Stimulated activated naive CD8-positive, alpha-beta T cell treated with anti-CD3 and anti-CD28 coated beads, Interleukin-15, Interleukin-2, amounts not matched to agents 100 U/mL and 50 U/mL, for 24 hours (primary cell): ENCODE measurements at regions not wholly inside any gene's neighbourhood (a gene's known extent, or its start where the extent isn't known, plus 50 kb on each side); places are given as distances from the start of the nearest gene placed in this dataset.
A peak's percentile ranks its signal among the peaks of the same experiment; 100 is the strongest.

Experiments
- ATAC-seq: fragments of 150-1000 bp; cut with Tn5 transposase; one replicate; pipeline ENCODE4 v1.10.0; 2021
- DNase-seq: peaks from one replicate; pipeline ENCODE4 v3.0.0; 2021

DNA sequence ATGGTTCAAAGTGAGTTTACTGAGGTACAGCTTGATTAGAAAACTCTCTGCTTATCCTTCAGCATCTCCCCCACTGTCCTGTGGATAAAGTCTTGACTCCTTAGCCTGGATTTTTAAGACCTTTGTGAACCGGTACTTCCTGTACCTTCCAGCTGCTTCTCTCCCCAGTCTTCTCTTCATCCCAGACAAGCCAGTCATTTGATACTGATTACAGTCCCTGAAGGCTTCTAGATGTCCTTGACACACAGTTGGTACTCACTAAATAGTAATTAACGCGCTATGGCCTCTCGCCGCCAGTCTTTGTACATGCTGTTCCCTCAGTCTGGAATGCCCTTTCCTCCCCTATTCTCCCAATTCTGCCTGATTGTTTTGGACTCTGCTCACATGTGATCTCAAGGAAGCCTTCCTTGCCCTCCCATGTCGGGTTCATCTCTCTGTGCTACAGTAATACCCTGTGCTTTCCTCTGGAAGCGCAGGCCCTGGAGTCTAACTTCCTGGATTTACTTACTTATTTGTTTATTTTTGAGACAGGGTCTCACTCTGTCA lies 50.6 kb upstream of the PTGR2 start:
- DNase-seq (no peak), ATAC-seq (no peak)

GRCh38 chr14:73797543-73798265 lies 53.9 kb upstream of the PTGR2 start:
- ATAC-seq = no peak

GRCh38 chr14:73796893-73797542 lies 54.6 kb upstream of the PTGR2 start:
- no peak for ATAC-seq
- DNase-seq = no peak

More at GRCh38 chr14:73797543-73798265, 53.9 kb upstream of the PTGR2 start:
- DNase-seq = no peak

GRCh38 chr14:73796415-73796814 lies 55.2 kb upstream of the PTGR2 start:
- DNase-seq (no peak), ATAC-seq (no peak)

DNA sequence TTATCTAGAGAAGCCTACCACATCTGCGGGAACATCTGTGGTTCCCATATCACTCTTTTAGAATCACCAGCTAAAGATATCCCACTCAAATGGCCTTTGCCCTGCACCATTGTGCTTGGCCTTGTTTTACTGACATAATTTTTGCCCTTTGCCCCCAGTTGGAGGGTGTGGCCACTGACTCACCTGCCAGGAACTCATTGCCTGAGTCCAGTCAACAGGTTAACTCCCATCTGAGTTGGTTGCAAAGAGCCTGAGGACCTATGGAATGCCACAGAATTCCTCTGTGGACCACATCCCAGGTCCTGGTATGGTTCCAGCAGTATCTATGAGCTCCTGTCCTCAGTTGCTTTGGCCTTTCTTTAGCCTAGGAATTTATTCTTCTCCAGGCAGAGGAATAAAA lies 55.7 kb upstream of the PTGR2 start:
- DNase-seq = no peak
- ATAC-seq = no peak

- no peak for DNase-seq
- ATAC-seq = no peak
These were observed 56.2 kb upstream of the PTGR2 start for GRCh38 chr14:73795466-73795865.

- DNase-seq (no peak), ATAC-seq (no peak)
These were observed 57.5 kb upstream of the PTGR2 start for GRCh38 chr14:73794146-73794545.

DNA sequence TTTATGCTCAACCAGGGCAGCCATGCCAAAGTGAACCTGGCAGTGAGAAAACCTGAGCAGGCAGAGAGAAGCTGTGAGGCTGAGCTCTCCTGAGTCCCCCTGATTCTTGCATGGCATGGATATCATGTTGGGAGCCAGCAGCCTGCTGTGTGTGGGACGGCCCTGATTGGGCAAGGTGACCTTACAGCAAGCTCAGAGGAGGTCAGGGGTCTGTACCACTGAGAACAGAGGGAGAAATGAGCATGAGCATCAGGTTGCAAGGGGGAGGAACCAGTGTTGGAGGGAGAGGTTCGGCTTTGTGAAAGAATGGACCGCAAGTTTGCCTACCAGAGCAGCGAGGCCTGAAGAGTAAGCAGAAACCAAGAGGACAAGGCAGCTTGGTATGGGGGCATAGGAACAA lies 59.1 kb upstream of the PTGR2 start:
- DNase-seq (no peak), ATAC-seq (no peak)

DNA sequence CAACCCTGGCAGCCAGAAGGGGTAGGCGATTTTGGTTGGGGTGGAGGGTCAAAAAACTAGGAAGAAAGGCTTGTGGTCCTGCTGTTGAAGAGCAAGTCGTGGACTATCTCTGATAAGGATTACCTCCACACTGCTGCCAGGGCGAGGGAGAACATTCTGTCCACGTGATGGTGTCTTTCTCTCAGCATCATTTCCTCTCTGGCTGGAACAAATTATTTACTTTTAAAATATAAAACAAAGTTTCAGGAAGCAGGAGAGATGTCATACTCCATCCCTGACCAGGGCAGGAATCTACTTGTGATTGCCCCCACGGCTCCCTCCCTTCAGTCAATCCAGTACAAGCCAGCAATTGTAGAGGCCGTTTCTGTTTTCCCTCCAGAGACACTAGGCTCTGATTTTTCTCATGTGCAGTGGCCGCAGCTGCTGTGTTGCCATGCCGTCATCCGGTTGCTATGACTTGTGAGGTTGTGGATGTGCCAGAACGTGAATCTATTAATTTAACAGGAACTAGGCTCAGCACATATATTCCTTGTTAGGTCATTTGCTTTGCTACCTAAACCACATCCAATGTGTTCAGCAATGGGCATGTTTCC lies 61.5 kb upstream of the PTGR2 start:
- DNase-seq (no peak), ATAC-seq (no peak)

DNA sequence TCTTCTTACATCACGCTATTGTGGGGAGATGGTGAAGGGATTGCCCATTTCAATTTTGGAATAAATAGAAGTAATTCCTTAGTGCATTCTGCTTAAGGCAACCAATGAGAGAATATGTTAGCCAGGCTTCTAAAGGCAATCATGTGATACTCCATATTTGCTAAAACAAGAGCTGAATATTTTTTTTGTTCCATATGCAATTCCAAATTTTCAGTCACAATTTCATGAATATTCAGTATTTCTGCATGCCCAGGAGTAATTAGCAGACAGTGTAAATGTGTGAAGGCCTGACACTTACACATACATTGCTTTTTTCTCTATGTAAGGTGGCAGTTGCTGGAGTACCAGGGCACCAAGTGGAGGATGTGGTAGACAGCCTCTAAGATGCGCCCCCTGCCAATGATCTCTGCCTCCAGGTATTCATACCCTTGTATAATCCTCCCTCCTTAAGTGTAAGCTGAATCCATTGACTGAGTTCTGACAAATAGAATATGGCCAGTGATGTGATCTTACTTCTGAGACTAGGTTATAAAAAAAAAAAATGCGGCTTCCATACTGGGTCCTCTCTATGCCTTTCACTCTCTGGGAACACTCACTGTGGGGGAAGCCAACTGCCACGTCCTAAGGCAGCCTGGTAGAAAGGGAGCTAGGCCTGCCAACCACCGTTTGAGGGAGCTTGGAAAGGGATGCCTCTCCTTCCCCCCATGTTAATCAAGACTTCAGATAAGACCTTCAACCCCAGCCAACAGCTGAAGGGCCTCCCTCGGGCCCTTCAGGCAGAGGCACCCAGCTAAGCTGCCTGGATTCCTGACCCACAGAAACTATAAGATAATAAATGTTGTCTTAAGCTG lies 62.7 kb upstream of the PTGR2 start:
- DNase-seq (no peak), ATAC-seq (no peak)

GRCh38 chr14:73788317-73788598 lies 63.4 kb upstream of the PTGR2 start:
- no peak for ATAC-seq
- DNase-seq = no peak

- peak; percentile 60 for ATAC-seq
- DNase-seq = peak; percentile 67
These were observed 63.9 kb upstream of the PTGR2 start for GRCh38 chr14:73787486-73788316.

- DNase-seq (peak; percentile 72), ATAC-seq (peak; percentile 66)
These were observed 64.8 kb upstream of the PTGR2 start for GRCh38 chr14:73786636-73787485.

GRCh38 chr14:73785834-73786635 lies 65.6 kb upstream of the PTGR2 start:
- DNase-seq (peak; percentile 71), ATAC-seq (peak; percentile 40)

- ATAC-seq = no peak
- no peak for DNase-seq
These were observed 66.2 kb upstream of the PTGR2 start for GRCh38 chr14:73785336-73785833.

GRCh38 chr14:73784988-73785313 lies 66.7 kb upstream of the PTGR2 start:
- ATAC-seq (no peak), DNase-seq (no peak)

DNA sequence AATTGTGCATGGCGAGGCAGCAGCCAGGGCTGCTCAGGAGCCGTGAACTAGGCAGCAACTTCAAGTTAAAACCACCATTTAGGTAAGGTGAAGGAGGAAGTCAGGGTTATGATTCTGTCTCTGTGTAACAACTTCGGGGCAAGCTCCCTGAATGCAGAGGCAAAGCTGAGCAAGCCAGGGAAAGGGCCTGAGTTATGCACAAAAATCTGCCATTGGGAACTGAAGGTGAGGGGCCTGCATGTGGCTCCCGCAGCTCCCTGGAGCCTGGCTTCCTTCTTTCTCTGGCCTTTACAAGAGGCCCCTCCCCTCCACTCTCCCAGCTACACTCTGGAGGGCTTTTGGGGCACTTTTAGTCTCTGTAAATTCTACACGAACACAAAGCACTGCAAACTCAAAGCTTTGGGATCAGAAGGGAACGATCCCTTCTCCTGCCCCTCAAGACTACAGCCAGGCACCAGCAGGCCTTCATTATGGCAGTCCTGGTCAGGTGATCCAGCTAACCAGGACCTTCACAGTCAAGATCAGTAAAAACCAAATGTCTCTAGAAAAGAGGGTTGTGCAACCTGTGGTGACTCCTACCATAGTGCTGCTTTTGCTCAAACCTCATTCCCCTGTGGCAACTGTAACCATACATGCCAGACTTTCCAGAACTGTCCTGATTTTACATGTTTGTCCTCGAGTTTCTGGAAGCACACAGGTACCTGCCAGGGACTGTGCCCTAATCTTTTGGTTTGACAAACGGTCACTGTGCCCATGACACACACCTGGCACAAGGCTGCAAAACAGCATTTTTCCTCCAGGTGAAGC lies 67.2 kb upstream of the PTGR2 start:
- ATAC-seq (no peak), DNase-seq (no peak)

GRCh38 chr14:73783107-73783727 lies 68.4 kb upstream of the PTGR2 start:
- no peak for DNase-seq
- no peak for ATAC-seq
